IPS-20b (cell line): ENCODE measurements at regions not wholly inside any gene's neighbourhood (a gene's known extent, or its start where the extent isn't known, plus 50 kb on each side); places are given as distances from the start of the nearest gene placed in this dataset.

Experiments used
- H3K27ac ChIP-seq: one replicate; pipeline ENCODE4 v1.5.1; 2013; ENCODE audit warnings: low read length
- H3K27me3 ChIP-seq: 2 replicates; pipeline ENCODE4 v1.6.1; 2013; ENCODE audit warnings: mild to moderate bottlenecking, low read length, inconsistent platforms; ENCODE audit not compliant: insufficient read depth
- H3K36me3 ChIP-seq: 2 replicates; pipeline ENCODE4 v1.6.1; 2013; ENCODE audit warnings: low read depth, mild to moderate bottlenecking, inconsistent platforms, low read length, moderate library complexity; ENCODE audit not compliant: insufficient read depth
- H3K4me1 ChIP-seq: 2 replicates; pipeline ENCODE4 v1.6.1; 2013; ENCODE audit warnings: mild to moderate bottlenecking, control low read depth, inconsistent platforms, low read length, moderate library complexity; ENCODE audit not compliant: insufficient read depth
- H3K4me3 ChIP-seq: 2 replicates; pipeline ENCODE4 v1.5.1; 2013; ENCODE audit warnings: mild to moderate bottlenecking, low read length, inconsistent platforms
- H3K9ac ChIP-seq: 2 replicates; pipeline ENCODE4 v1.6.1; 2013; ENCODE audit warnings: low read depth, mild to moderate bottlenecking, inconsistent platforms, low read length, moderate library complexity
- H3K9me3 ChIP-seq: 2 replicates; pipeline ENCODE4 v1.6.1; 2013; ENCODE audit warnings: mild to moderate bottlenecking, low read depth, low read length, inconsistent platforms; ENCODE audit not compliant: insufficient read depth

GRCh38 chr14:80003138-80003537 lies 208.2 kb downstream of the DIO2 start:
- Histone ChIP-seq H3K4me3 (no peak overlapping the region), H3K9me3 (no peaks in the 10 kb centered on the region), H3K9ac (no peak overlapping the region), H3K27ac (no peak overlapping the region), H3K4me1 (no peaks in the 10 kb centered on the region), H3K27me3 (peaks cover under 1% of the 10 kb centered on the region; the same call in 1 of the 2 replicates), H3K36me3 (no peaks in the 10 kb centered on the region)

- Histone ChIP-seq H3K27me3 (peaks cover 55% of the 10 kb centered on the region), H3K27ac (no peak overlapping the region), H3K9ac (no peak overlapping the region), H3K36me3 (no peaks in the 10 kb centered on the region), H3K9me3 (no peaks in the 10 kb centered on the region), H3K4me1 (no peaks in the 10 kb centered on the region), H3K4me3 (no peak overlapping the region)
Observed at GRCh38 chr14:79997509-79998208, 213.6 kb downstream of the DIO2 start.

- H3K9me3 ChIP-seq, result no peaks in the 10 kb centered on the region
- no peaks in the 10 kb centered on the region for H3K36me3 ChIP-seq
- H3K9ac ChIP-seq, result no peak overlapping the region
- H3K4me3 ChIP-seq, result no peak overlapping the region
- no peak overlapping the region for H3K27ac ChIP-seq
- H3K4me1 ChIP-seq, result no peaks in the 10 kb centered on the region
- peaks cover 100% of the 10 kb centered on the region for H3K27me3 ChIP-seq
Observed at GRCh38 chr14:79992407-79993198, 218.7 kb downstream of the DIO2 start.

- no peaks in the 10 kb centered on the region for H3K36me3 ChIP-seq
- peaks cover 93% of the 10 kb centered on the region for H3K27me3 ChIP-seq
Observed at GRCh38 chr14:79991866-79992265, 219.4 kb downstream of the DIO2 start.

GRCh38 chr14:79989990-79990389 lies 221.3 kb downstream of the DIO2 start:
- no peaks in the 10 kb centered on the region for H3K9me3 ChIP-seq
- no peaks in the 10 kb centered on the region for H3K36me3 ChIP-seq
- no peak overlapping the region for H3K4me3 ChIP-seq
- H3K27me3 ChIP-seq, result peaks cover 74% of the 10 kb centered on the region
- no peak overlapping the region for H3K9ac ChIP-seq
- no peaks in the 10 kb centered on the region for H3K4me1 ChIP-seq
- no peak overlapping the region for H3K27ac ChIP-seq

More at GRCh38 chr14:79991866-79992265, 219.4 kb downstream of the DIO2 start:
- H3K27ac ChIP-seq, result no peak overlapping the region
- H3K4me3 ChIP-seq, result no peak overlapping the region
- H3K4me1 ChIP-seq, result no peaks in the 10 kb centered on the region
- H3K9me3 ChIP-seq, result no peaks in the 10 kb centered on the region
- no peak overlapping the region for H3K9ac ChIP-seq

GRCh38 chr14:79986251-79986650 lies 225.1 kb downstream of the DIO2 start:
- H3K9me3 ChIP-seq, result no peaks in the 10 kb centered on the region
- no peak overlapping the region for H3K27ac ChIP-seq
- no peaks in the 10 kb centered on the region for H3K36me3 ChIP-seq
- no peak overlapping the region for H3K9ac ChIP-seq
- no peak overlapping the region for H3K4me3 ChIP-seq
- no peaks in the 10 kb centered on the region; the same call in 1 of the 2 replicates for H3K4me1 ChIP-seq
- peaks cover 37% of the 10 kb centered on the region for H3K27me3 ChIP-seq

GRCh38 chr14:79972230-79972629 lies 239.1 kb downstream of the DIO2 start:
- H3K9me3 ChIP-seq, result no peaks in the 10 kb centered on the region
- H3K27ac ChIP-seq, result no peak overlapping the region
- no peaks in the 10 kb centered on the region for H3K36me3 ChIP-seq
- H3K4me3 ChIP-seq, result no peak overlapping the region
- no peak overlapping the region for H3K9ac ChIP-seq
- no peaks in the 10 kb centered on the region for H3K4me1 ChIP-seq
- no peaks in the 10 kb centered on the region for H3K27me3 ChIP-seq

GRCh38 chr14:79971330-79971729 lies 240.0 kb downstream of the DIO2 start:
- Histone ChIP-seq H3K9ac (no peak overlapping the region), H3K27me3 (no peaks in the 10 kb centered on the region), H3K36me3 (no peaks in the 10 kb centered on the region), H3K4me1 (no peaks in the 10 kb centered on the region), H3K4me3 (no peak overlapping the region), H3K27ac (no peak overlapping the region), H3K9me3 (no peaks in the 10 kb centered on the region)

- H3K4me1 ChIP-seq, result no peaks in the 10 kb centered on the region
- H3K36me3 ChIP-seq, result no peaks in the 10 kb centered on the region
- no peak overlapping the region for H3K27ac ChIP-seq
- no peaks in the 10 kb centered on the region for H3K27me3 ChIP-seq
- H3K4me3 ChIP-seq, result no peak overlapping the region
- no peak overlapping the region for H3K9ac ChIP-seq
- H3K9me3 ChIP-seq, result no peaks in the 10 kb centered on the region
Observed at GRCh38 chr14:79967453-79967852, 243.9 kb downstream of the DIO2 start.

- Histone ChIP-seq H3K27me3 (no peaks in the 10 kb centered on the region), H3K4me1 (no peaks in the 10 kb centered on the region), H3K9me3 (no peaks in the 10 kb centered on the region), H3K36me3 (no peaks in the 10 kb centered on the region), H3K4me3 (no peak overlapping the region), H3K9ac (no peak overlapping the region), H3K27ac (no peak overlapping the region)
Observed at GRCh38 chr14:79967001-79967400, 244.3 kb downstream of the DIO2 start.

GRCh38 chr14:79965896-79966295 lies 245.4 kb downstream of the DIO2 start:
- H3K4me1 ChIP-seq, result no peaks in the 10 kb centered on the region

GRCh38 chr14:79961197-79961596 lies 250.1 kb downstream of the DIO2 start:
- no peak overlapping the region for H3K9ac ChIP-seq
- H3K9me3 ChIP-seq, result no peaks in the 10 kb centered on the region
- no peaks in the 10 kb centered on the region for H3K36me3 ChIP-seq
- H3K27ac ChIP-seq, result no peak overlapping the region
- no peaks in the 10 kb centered on the region for H3K27me3 ChIP-seq
- no peak overlapping the region for H3K4me3 ChIP-seq
- no peaks in the 10 kb centered on the region for H3K4me1 ChIP-seq

More at GRCh38 chr14:79965896-79966295, 245.4 kb downstream of the DIO2 start:
- H3K36me3 ChIP-seq, result no peaks in the 10 kb centered on the region
- no peaks in the 10 kb centered on the region for H3K27me3 ChIP-seq
- H3K4me3 ChIP-seq, result no peak overlapping the region
- H3K9me3 ChIP-seq, result no peaks in the 10 kb centered on the region
- H3K27ac ChIP-seq, result no peak overlapping the region
- H3K9ac ChIP-seq, result no peak overlapping the region
